ENCODE measurements at regions not wholly inside any gene's neighbourhood (a gene's known extent, or its start where the extent isn't known, plus 50 kb on each side); places are given as distances from the start of the nearest gene placed in this dataset.
"Not testable (repeated sequence)": the region's sequence is repeated elsewhere in the genome, so short reads cannot be mapped to it uniquely, and the experiment has no call there.

- peak; percentile 94 for DNase-seq
- in situ Hi-C loops (cut with HindIII; ENCODE audit: low pct_ligation_motif_present, low pct_unique_long_range_greater_than_20kb, low sequenced_read_pairs) = no loop called here
These were observed 65.5 kb upstream of the GPC1 start for GRCh38 chr2:240369801-240370585.

- in situ Hi-C loops (cut with HindIII; ENCODE audit: low pct_ligation_motif_present, low pct_unique_long_range_greater_than_20kb, low sequenced_read_pairs) = no loop called here
- DNase-seq = no peak
These were observed 64.1 kb upstream of the GPC1 start for GRCh38 chr2:240371129-240372000.

GRCh38 chr2:240372101-240372500 lies 63.4 kb upstream of the GPC1 start:
- DNase-seq = no peak
- in situ Hi-C loops (cut with HindIII; ENCODE audit: low pct_ligation_motif_present, low pct_unique_long_range_greater_than_20kb, low sequenced_read_pairs) = no loop called here

GRCh38 chr2:240373289-240373885 lies 62.1 kb upstream of the GPC1 start:
- in situ Hi-C loops (cut with HindIII; ENCODE audit: low pct_ligation_motif_present, low pct_unique_long_range_greater_than_20kb, low sequenced_read_pairs) = no loop called here
- DNase-seq = no peak

- DNase-seq = peak; percentile 86
- in situ Hi-C loops (cut with HindIII; ENCODE audit: low pct_ligation_motif_present, low pct_unique_long_range_greater_than_20kb, low sequenced_read_pairs) = no loop called here
These were observed 61.2 kb upstream of the GPC1 start for GRCh38 chr2:240374085-240374907.

- no peak for DNase-seq
These were observed 60.3 kb upstream of the GPC1 start for GRCh38 chr2:240375024-240375645.

GRCh38 chr2:240376739-240377138 lies 58.7 kb upstream of the GPC1 start:
- no peak for DNase-seq
- in situ Hi-C loops (cut with HindIII; ENCODE audit: low pct_ligation_motif_present, low pct_unique_long_range_greater_than_20kb, low sequenced_read_pairs) = no loop called here

More at GRCh38 chr2:240375024-240375645, 60.3 kb upstream of the GPC1 start:
- in situ Hi-C loops (cut with HindIII; ENCODE audit: low pct_ligation_motif_present, low pct_unique_long_range_greater_than_20kb, low sequenced_read_pairs) = no loop called here

- DNase-seq = no peak
- in situ Hi-C loops (cut with HindIII; ENCODE audit: low pct_ligation_motif_present, low pct_unique_long_range_greater_than_20kb, low sequenced_read_pairs) = no loop called here
These were observed 58.1 kb upstream of the GPC1 start for GRCh38 chr2:240377366-240377765.

GRCh38 chr2:240379089-240379636 lies 56.3 kb upstream of the GPC1 start:
- no peak for DNase-seq
- in situ Hi-C loops (cut with HindIII; ENCODE audit: low pct_ligation_motif_present, low pct_unique_long_range_greater_than_20kb, low sequenced_read_pairs) = no loop called here

- in situ Hi-C loops (cut with HindIII; ENCODE audit: low pct_ligation_motif_present, low pct_unique_long_range_greater_than_20kb, low sequenced_read_pairs) = no loop called here
- no peak for DNase-seq
These were observed 52.2 kb upstream of the GPC1 start for GRCh38 chr2:240383099-240383758.

GRCh38 chr2:240383871-240384700 lies 51.4 kb upstream of the GPC1 start:
- no peak for DNase-seq
- in situ Hi-C loops (cut with HindIII; ENCODE audit: low pct_ligation_motif_present, low pct_unique_long_range_greater_than_20kb, low sequenced_read_pairs) = no loop called here

GRCh38 chr2:240384711-240385450 lies 50.6 kb upstream of the GPC1 start:
- no peak for DNase-seq
- in situ Hi-C loops (cut with HindIII; ENCODE audit: low pct_ligation_motif_present, low pct_unique_long_range_greater_than_20kb, low sequenced_read_pairs) = no loop called here

- in situ Hi-C loops (cut with HindIII; ENCODE audit: low pct_ligation_motif_present, low pct_unique_long_range_greater_than_20kb, low sequenced_read_pairs); DNase-seq: not testable (repeated sequence)
These were observed 49.9 kb upstream of the GPC1 start for GRCh38 chr2:240385451-240386161.
